Body of pancreas (tissue), 4 donors: ENCODE measurements at regions not wholly inside any gene's neighbourhood (a gene's known extent, or its start where the extent isn't known, plus 50 kb on each side); places are given as distances from the start of the nearest gene placed in this dataset.

Experiments
- CTCF ChIP-seq, 7 experiments: fragments of 450-650 bp in 4 of 7; fragments of 200-600 bp in 3 of 7; sonication (generic) in 3 of 7; IDR thresholded peaks; one replicate each; pipeline ENCODE4 v1.5.1; 2016 to 2019; ENCODE audit warnings: antibody characterized with exemption in 7 of 7
- POLR2A ChIP-seq, 3 donors: fragments of 450-650 bp; IDR thresholded peaks; one replicate each; pipeline ENCODE4 v1.6.1; 2016; ENCODE audit warnings: antibody characterized with exemption in 3 of 3, mild to moderate bottlenecking in 2 of 3

- TF ChIP-seq CTCF (IDR thresholded peaks at IDR 0.05) (no peak), POLR2A (IDR thresholded peaks at IDR 0.05) (no peak)
Observed at GRCh38 chr17:51454456-51454978, 194.2 kb downstream of the UTP18 start.
